ACC112 (cell line): ENCODE measurements at regions not wholly inside any gene's neighbourhood (a gene's known extent, or its start where the extent isn't known, plus 50 kb on each side); places are given as distances from the start of the nearest gene placed in this dataset.

Experiments used
- H2AFZ ChIP-seq: fragments of 200-600 bp; sonication (generic); one replicate; pipeline ENCODE4 v1.6.0; 2017; ENCODE audit warnings: antibody characterized with exemption, low read length; ENCODE audit not compliant: unreplicated experiment
- H3K27ac ChIP-seq: fragments of 200-600 bp; sonication (generic); 2 replicates; pipeline ENCODE4 v1.5.1; 2014; ENCODE audit warnings: low read depth, mild to moderate bottlenecking, antibody characterized with exemption, low read length, moderate library complexity
- H3K27me3 ChIP-seq: fragments of 200-600 bp; sonication (generic); 2 replicates; pipeline ENCODE4 v1.6.1; 2014; ENCODE audit warnings: mild to moderate bottlenecking, antibody characterized with exemption, low read length, moderate library complexity, mixed read lengths; ENCODE audit not compliant: insufficient read depth
- H3K36me3 ChIP-seq: fragments of 200-600 bp; sonication (generic); 2 replicates; pipeline ENCODE4 v1.6.1; 2016; ENCODE audit warnings: mild to moderate bottlenecking, antibody characterized with exemption, low read length, moderate library complexity, mixed read lengths; ENCODE audit not compliant: insufficient read depth
- H3K4me1 ChIP-seq: fragments of 200-600 bp; sonication (generic); one replicate; pipeline ENCODE4 v1.6.1; 2016; ENCODE audit warnings: low read length, mixed read lengths; ENCODE audit not compliant: insufficient read depth, unreplicated experiment, control insufficient read depth
- H3K4me3 ChIP-seq: fragments of 200-600 bp; sonication (generic); 2 replicates; pipeline ENCODE4 v1.5.1; 2014; ENCODE audit warnings: mild to moderate bottlenecking, low read depth, low read length
- H3K79me2 ChIP-seq: fragments of 200-600 bp; sonication (generic); one replicate; pipeline ENCODE4 v1.6.0; 2016; ENCODE audit warnings: low read length; ENCODE audit not compliant: control insufficient read depth, unreplicated experiment, insufficient read depth

DNA sequence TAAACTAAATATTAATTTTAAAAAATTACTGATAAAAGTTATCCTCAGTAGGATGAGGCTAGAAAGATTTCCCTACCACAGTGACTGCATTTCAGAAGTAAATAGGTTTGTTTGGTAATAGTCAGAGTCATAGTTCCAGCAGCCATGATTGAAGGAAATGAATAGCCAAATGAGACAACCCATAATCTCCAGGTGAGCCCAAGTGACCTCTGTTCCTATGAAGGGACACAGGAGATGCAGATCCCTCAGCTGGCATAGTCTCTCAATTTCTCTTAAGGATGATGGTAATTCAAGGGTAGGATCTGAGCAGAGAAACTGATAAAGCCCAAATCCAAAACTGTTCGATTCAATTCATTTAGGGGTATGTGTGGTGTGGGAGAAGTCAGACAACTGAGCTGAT is 461.8 kb downstream of the RAP2B start:
- Histone ChIP-seq H3K4me3 (no peak overlapping the region), H3K79me2 (no peaks in the 10 kb centered on the region), H3K27ac (no peak overlapping the region), H3K27me3 (no peaks in the 10 kb centered on the region), H2AFZ (no peak overlapping the region), H3K4me1 (peaks cover 6% of the 10 kb centered on the region), H3K36me3 (peaks cover 3% of the 10 kb centered on the region; the same call in 1 of the 2 replicates)

DNA sequence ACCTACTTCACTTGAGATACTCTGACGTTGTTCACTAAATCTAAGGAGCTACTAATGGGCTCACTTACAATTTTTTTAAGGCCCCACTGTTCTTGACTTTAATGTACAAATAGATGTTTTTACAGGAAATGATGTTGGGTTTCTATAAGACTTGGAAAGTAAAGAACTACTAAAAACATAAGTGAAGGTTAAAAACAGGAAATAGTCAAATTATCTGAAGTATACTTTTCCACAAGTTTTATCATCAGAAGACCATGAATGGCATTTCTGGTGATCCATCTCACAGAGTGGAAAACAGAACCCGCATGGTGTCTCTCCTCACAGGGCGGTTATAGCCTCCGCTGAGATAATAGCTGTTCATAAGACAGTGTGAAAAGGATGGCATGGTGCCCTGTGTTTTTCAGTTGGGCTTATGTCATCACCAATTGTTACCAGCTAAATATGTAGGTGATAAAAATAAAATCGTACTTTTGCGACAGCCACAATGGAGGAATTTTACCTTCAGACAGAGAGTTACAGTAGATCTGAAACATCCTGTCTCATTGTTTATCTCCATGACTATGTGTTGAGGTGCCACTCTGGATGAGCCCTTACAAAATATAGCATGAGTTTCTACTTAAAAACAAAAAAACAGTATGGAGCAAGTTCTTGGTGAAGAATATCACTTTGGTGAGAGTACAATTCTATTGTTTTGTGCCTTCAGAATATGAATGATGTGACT is 462.4 kb downstream of the RAP2B start:
- no peaks in the 10 kb centered on the region for H3K27me3 ChIP-seq
- H3K27ac ChIP-seq = no peak overlapping the region
- H3K79me2 ChIP-seq = no peaks in the 10 kb centered on the region
- peaks cover 3% of the 10 kb centered on the region; the same call in 1 of the 2 replicates for H3K36me3 ChIP-seq
- H3K4me1 ChIP-seq = peaks cover 6% of the 10 kb centered on the region
- H3K4me3 ChIP-seq = no peak overlapping the region
- H2AFZ ChIP-seq = peak overlapping the region; percentile 8

- Histone ChIP-seq H3K36me3 (peaks cover 2% of the 10 kb centered on the region; the same call in 1 of the 2 replicates), H3K4me3 (no peak overlapping the region), H3K27ac (no peak overlapping the region), H3K79me2 (no peaks in the 10 kb centered on the region), H2AFZ (no peak overlapping the region), H3K4me1 (peaks cover 6% of the 10 kb centered on the region), H3K27me3 (no peaks in the 10 kb centered on the region)
Measured at GRCh38 chr3:153625506-153625905, 463.5 kb downstream of the RAP2B start.

GRCh38 chr3:153626158-153626557 is 464.1 kb downstream of the RAP2B start:
- H3K27me3 ChIP-seq = no peaks in the 10 kb centered on the region
- H3K27ac ChIP-seq = no peak overlapping the region
- no peaks in the 10 kb centered on the region for H3K79me2 ChIP-seq
- no peak overlapping the region for H2AFZ ChIP-seq
- no peak overlapping the region for H3K4me3 ChIP-seq
- peaks cover 6% of the 10 kb centered on the region for H3K4me1 ChIP-seq
- H3K36me3 ChIP-seq = no peaks in the 10 kb centered on the region

- Histone ChIP-seq H3K27me3 (no peaks in the 10 kb centered on the region), H3K79me2 (no peaks in the 10 kb centered on the region), H3K27ac (no peak overlapping the region), H3K36me3 (no peaks in the 10 kb centered on the region), H3K4me1 (no peaks in the 10 kb centered on the region), H2AFZ (peak overlapping the region; percentile 53), H3K4me3 (no peak overlapping the region)
Measured at GRCh38 chr3:153628591-153628990, 466.6 kb downstream of the RAP2B start.

- no peak overlapping the region for H3K27ac ChIP-seq
- no peak overlapping the region for H2AFZ ChIP-seq
- H3K36me3 ChIP-seq = no peaks in the 10 kb centered on the region
- H3K79me2 ChIP-seq = no peaks in the 10 kb centered on the region
- no peaks in the 10 kb centered on the region for H3K27me3 ChIP-seq
- H3K4me3 ChIP-seq = no peak overlapping the region
- no peaks in the 10 kb centered on the region for H3K4me1 ChIP-seq
Measured at GRCh38 chr3:153629148-153629547, 467.1 kb downstream of the RAP2B start.

DNA sequence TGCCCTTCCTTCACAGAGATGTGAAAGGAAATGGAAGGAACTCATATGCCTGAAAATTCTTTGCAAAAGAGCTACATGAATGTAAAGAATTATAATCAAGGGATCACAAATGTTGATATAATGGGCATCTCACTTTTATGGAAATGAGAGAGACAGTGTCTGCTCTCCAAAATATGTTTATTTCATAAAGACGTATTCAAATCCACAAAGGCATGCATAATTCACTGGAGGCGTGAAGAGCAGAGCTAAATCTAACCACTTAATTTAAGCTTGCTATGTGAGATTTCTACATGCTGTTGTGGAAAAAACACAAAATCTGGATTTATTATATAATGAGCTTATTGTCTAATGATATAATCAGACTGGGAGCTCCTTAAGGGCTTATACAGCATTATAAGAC is 469.1 kb downstream of the RAP2B start:
- no peaks in the 10 kb centered on the region for H3K79me2 ChIP-seq
- H3K27ac ChIP-seq = no peak overlapping the region
- H3K4me3 ChIP-seq = no peak overlapping the region

DNA sequence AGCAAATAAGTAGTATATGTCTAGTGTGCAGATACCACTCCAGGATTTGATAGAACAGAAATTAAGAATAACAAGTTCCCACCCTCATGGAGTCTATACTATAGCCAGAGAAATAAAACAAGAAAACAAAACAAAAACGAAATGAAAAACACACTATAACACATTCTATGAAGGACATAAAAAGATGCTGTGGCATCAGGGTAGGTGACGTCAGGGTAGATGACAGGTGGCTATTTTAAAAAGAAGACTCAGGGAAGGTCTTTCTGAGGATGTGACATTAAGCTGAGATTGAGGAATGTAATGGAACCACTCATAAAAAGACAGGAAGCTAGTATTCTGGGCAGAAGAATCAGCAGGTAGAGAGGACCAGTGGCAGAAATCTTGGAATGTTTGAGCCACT is 469.6 kb downstream of the RAP2B start:
- Histone ChIP-seq H3K27me3 (no peaks in the 10 kb centered on the region), H3K4me3 (no peak overlapping the region), H3K36me3 (no peaks in the 10 kb centered on the region), H3K4me1 (no peaks in the 10 kb centered on the region), H3K27ac (no peak overlapping the region), H2AFZ (no peak overlapping the region), H3K79me2 (no peaks in the 10 kb centered on the region)

More for the DNA sequence above, 469.1 kb downstream of the RAP2B start:
- Histone ChIP-seq H3K27me3 (no peaks in the 10 kb centered on the region), H3K36me3 (no peaks in the 10 kb centered on the region), H3K4me1 (no peaks in the 10 kb centered on the region), H2AFZ (no peak overlapping the region)

DNA sequence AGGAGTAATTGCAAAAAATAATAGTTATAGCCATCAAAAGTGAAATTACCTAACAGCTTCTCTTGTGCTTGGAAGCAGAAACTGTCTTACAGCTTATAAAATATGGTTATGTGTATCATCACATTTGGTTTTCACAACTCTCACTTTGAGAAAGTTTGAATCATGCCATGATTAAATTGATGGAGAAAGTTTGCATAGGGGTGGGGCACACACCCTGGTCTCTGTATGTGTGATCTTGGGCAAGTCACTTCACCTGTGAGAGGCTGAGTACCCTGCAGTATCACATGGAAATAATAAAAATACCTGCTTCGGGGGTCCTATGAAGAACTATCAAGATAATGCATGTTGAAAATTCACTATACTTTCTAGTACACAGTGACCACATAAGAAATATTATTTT is 471.4 kb downstream of the RAP2B start:
- Histone ChIP-seq H2AFZ (no peak overlapping the region), H3K4me1 (no peaks in the 10 kb centered on the region), H3K4me3 (no peak overlapping the region), H3K27me3 (no peaks in the 10 kb centered on the region), H3K79me2 (no peaks in the 10 kb centered on the region), H3K36me3 (no peaks in the 10 kb centered on the region), H3K27ac (no peak overlapping the region)

DNA sequence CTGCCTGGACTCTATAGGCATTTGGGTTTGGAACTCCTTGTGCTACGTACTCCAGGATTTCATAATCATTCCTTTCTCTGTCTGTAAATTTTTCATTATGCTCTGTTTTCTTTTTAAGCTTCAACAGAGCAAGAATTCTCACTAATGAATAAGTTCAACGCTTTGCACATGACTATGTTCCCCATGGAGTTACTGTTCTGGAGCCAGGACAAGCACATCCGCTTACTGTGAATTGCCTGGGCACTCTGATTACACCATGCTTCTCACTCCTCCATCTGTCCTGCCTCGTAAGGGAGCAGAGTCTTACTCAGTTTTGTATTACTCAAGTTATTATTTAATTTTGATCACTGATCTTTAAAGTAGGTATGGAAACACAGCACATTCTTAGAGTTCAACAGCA is 472.7 kb downstream of the RAP2B start:
- Histone ChIP-seq H2AFZ (no peak overlapping the region), H3K4me3 (no peak overlapping the region), H3K27me3 (no peaks in the 10 kb centered on the region), H3K36me3 (no peaks in the 10 kb centered on the region), H3K27ac (no peak overlapping the region), H3K4me1 (no peaks in the 10 kb centered on the region), H3K79me2 (no peaks in the 10 kb centered on the region)

DNA sequence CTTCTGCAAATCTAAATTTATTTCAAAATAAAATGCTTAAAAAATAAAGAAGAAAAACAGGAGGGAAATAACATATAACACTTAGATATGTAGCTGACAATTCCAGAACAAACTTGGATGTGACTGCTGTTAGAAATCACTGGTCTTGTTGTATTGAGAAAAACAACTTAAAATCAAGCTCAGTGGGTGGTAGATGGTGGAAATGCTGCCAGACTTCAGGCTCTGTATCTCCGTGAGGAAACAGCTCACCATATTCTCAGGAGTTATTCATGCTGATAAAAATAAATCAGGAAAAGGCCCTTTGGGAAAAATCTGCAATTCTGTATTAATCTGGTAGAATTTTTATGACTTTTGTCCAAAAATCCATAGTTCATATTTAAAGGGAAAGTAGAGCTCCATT is 477.6 kb downstream of the RAP2B start:
- H3K79me2 ChIP-seq = no peaks in the 10 kb centered on the region
- H3K27ac ChIP-seq = no peak overlapping the region
- H3K4me1 ChIP-seq = no peaks in the 10 kb centered on the region
- no peaks in the 10 kb centered on the region for H3K36me3 ChIP-seq
- no peak overlapping the region for H2AFZ ChIP-seq
- H3K4me3 ChIP-seq = no peak overlapping the region
- no peaks in the 10 kb centered on the region for H3K27me3 ChIP-seq
